GM12878 (cell line): ENCODE measurements at regions not wholly inside any gene's neighbourhood (a gene's known extent, or its start where the extent isn't known, plus 50 kb on each side); places are given as distances from the start of the nearest gene placed in this dataset.

Experiments
- ATAC-seq: fragments of 200-7000 bp; cut with Tn5 transposase; 3 replicates; pipeline ENCODE4 v1.9.1; 2020; ENCODE audit warnings: mild to moderate bottlenecking, moderate library complexity
- BruUV-seq: library from RNA; stranded (reverse); fragments of 400-500 nt; replicated peaks from 2 replicates; lab custom pipeline; 2021; lab: Mats Ljungman, UMichigan
- CTCF ChIA-PET: fragments of 300-600 bp; sonication (Branson Sonifier 250); formaldehyde crosslinking; extraction: SDS; loops from one replicate; lab custom pipeline; 2021; ENCODE audit warnings: inconsistent platforms; lab: Yijun Ruan, JAX
- POLR2A ChIA-PET: fragments of 350-600 bp; formaldehyde crosslinking; extraction: SDS; loops from one replicate; lab custom pipeline; 2021; ENCODE audit warnings: inconsistent platforms; lab: Charles Lee
- RAD21 ChIA-PET: fragments of 300-600 bp; sonication (Branson Sonifier 250); formaldehyde crosslinking; loops from one replicate; lab custom pipeline; 2023; ENCODE audit warnings: antibody characterized with exemption; ENCODE audit not compliant: unreplicated experiment; lab: Charles Lee
- SMC1A ChIA-PET: fragments of 300-600 bp; sonication (Branson Sonifier 250); formaldehyde crosslinking; loops from one replicate; lab custom pipeline; 2023; ENCODE audit not compliant: unreplicated experiment, uncharacterized antibody; lab: Charles Lee
- DNase-seq: peaks from one replicate; pipeline ENCODE4 v3.0.0-alpha.2; 2011; ENCODE audit warnings: low read depth, low spot score
- FAIRE-seq: peaks from 3 replicates; lab custom pipeline; 2011; peaks lifted over from hg19 to GRCh38; lab: Jason Lieb, UNC
- H2AFZ ChIP-seq: 2 replicates; pipeline ENCODE4 v1.6.0; 2011; ENCODE audit warnings: low read depth, low read length, control low read depth; ENCODE audit not compliant: control insufficient read depth
- H3K27ac ChIP-seq: 2 replicates; pipeline ENCODE4 v1.5.1; 2011; ENCODE audit warnings: control low read depth; ENCODE audit not compliant: control insufficient read depth, insufficient read depth
- H3K27me3 ChIP-seq, 2 experiments: replicated peaks in 1 of 2; 2 replicates each; pipeline versions ENCODE4 v1.6.0 to v1.6.1; 2011; ENCODE audit warnings: low read length in 1 of 2; ENCODE audit not compliant: control insufficient read depth in 2 of 2, insufficient read depth in 2 of 2
- H3K36me3 ChIP-seq, 2 experiments: 2 replicates each; pipeline ENCODE4 v1.5.1; 2011; ENCODE audit warnings: low read length in 1 of 2; ENCODE audit not compliant: control insufficient read depth in 2 of 2, insufficient read depth in 2 of 2
- H3K4me1 ChIP-seq: 2 replicates; pipeline ENCODE4 v1.6.1; 2011; ENCODE audit warnings: mild to moderate bottlenecking, low read length, moderate library complexity, mixed read lengths; ENCODE audit not compliant: control insufficient read depth, insufficient read depth
- H3K4me2 ChIP-seq: 2 replicates; pipeline ENCODE4 v1.6.0; 2011; ENCODE audit warnings: control low read depth; ENCODE audit not compliant: control insufficient read depth, insufficient read depth
- H3K4me3 ChIP-seq: fragments of 200-600 bp; sonication (generic); 2 replicates; pipeline ENCODE4 v1.5.1; 2016
- H3K79me2 ChIP-seq: 2 replicates; pipeline ENCODE4 v1.6.0; 2011; ENCODE audit warnings: low read length; ENCODE audit not compliant: control insufficient read depth, insufficient read depth
- H3K9ac ChIP-seq: 2 replicates; pipeline ENCODE4 v1.8.0; 2011; ENCODE audit warnings: low read length, control low read depth, mixed read lengths; ENCODE audit not compliant: control insufficient read depth, insufficient read depth
- H3K9me3 ChIP-seq: replicated peaks from 3 replicates; pipeline ENCODE4 v1.5.1; 2011; ENCODE audit warnings: mild to moderate bottlenecking, low read length; ENCODE audit not compliant: control insufficient read depth, insufficient read depth
- H4K20me1 ChIP-seq: 2 replicates; pipeline ENCODE4 v1.6.0; 2011; ENCODE audit not compliant: control insufficient read depth, insufficient read depth
- BMI1 ChIP-seq: fragments of 450-650 bp; IDR thresholded peaks from 2 replicates; pipeline ENCODE4 v1.6.1; 2016; ENCODE audit warnings: mild to moderate bottlenecking, moderate library complexity, borderline replicate concordance
- CBX5 ChIP-seq: sonication (generic); IDR thresholded peaks from 2 replicates; pipeline ENCODE4 v1.6.1; 2016; ENCODE audit warnings: low read depth, moderate library complexity, mild to moderate bottlenecking, inconsistent platforms
- E4F1 ChIP-seq: fragments of 450-650 bp; IDR thresholded peaks from 2 replicates; pipeline ENCODE4 v1.6.1; 2018; ENCODE audit warnings: borderline replicate concordance, mild to moderate bottlenecking; ENCODE audit not compliant: partially characterized antibody
- ELK1 ChIP-seq: IDR thresholded peaks from 2 replicates; pipeline ENCODE4 v1.6.1; 2012; ENCODE audit warnings: low read depth, low read length, improper control_type of control experiment
- IKZF2 ChIP-seq, 2 experiments: fragments of 450-650 bp; IDR thresholded peaks; 2 replicates each; pipeline ENCODE4 v1.6.1; 2017; ENCODE audit warnings: mild to moderate bottlenecking in 2 of 2, moderate library complexity in 2 of 2
- NBN ChIP-seq: fragments of 450-650 bp; IDR thresholded peaks from 2 replicates; pipeline ENCODE4 v1.6.1; 2016
- POLR2A ChIP-seq: IDR thresholded peaks from 2 replicates; pipeline ENCODE4 v1.6.1; 2011; ENCODE audit warnings: low read depth, mild to moderate bottlenecking, low read length
- RFX5 ChIP-seq: IDR thresholded peaks from 2 replicates; pipeline ENCODE4 v1.6.1; 2011; ENCODE audit warnings: low read depth, low read length, improper control_type of control experiment
- SKIL ChIP-seq: fragments of 450-650 bp; IDR thresholded peaks from 2 replicates; pipeline ENCODE4 v1.6.1; 2017; ENCODE audit warnings: mild to moderate bottlenecking, low read depth, inconsistent platforms; ENCODE audit not compliant: poor library complexity, severe bottlenecking
- SP1 ChIP-seq: IDR thresholded peaks from one replicate; pipeline ENCODE4 v1.6.1; 2011; ENCODE audit warnings: low read depth, low read length
- SPI1 ChIP-seq: IDR thresholded peaks from 2 replicates; pipeline ENCODE4 v1.6.1; 2011; ENCODE audit warnings: low read depth, mild to moderate bottlenecking, low read length, moderate library complexity, borderline replicate concordance; ENCODE audit not compliant: insufficient read depth
- ZBTB40 ChIP-seq: fragments of 450-650 bp; IDR thresholded peaks from 2 replicates; pipeline ENCODE4 v1.6.1; 2016; ENCODE audit warnings: mild to moderate bottlenecking, moderate library complexity, borderline replicate concordance
- ZZZ3 ChIP-seq: IDR thresholded peaks from 2 replicates; pipeline ENCODE4 v1.6.1; 2011; ENCODE audit warnings: low read depth; ENCODE audit not compliant: control insufficient read depth, insufficient read length
- WGBS: methylation state at CpG from one replicate; pipeline ENCODE4 v1.1.6; 2016; ENCODE audit warnings: low lambda C conversion rate; ENCODE audit not compliant: insufficient replicate concordance, insufficient coverage; ENCODE audit errors: missing lambda C conversion rate; 5-methylcytosine and 5-hydroxymethylcytosine counted together
- in situ Hi-C: fragments of 300-500 bp; cut with MboI; formaldehyde crosslinking; loops from 9 replicates; pipeline ENCODE4 v1.14.3; 2018; ENCODE audit warnings: mixed read lengths
- intact Hi-C: fragments of 100-400 bp; cut with micrococcal nuclease; formaldehyde crosslinking; loops from one replicate; pipeline ENCODE4 v1.14.2; 2022; ENCODE audit not compliant: unreplicated experiment

- TF ChIP-seq E4F1: no peak
- no peak for TF ChIP-seq IKZF2 (IDR thresholded peaks at IDR 0.05)
- no peak for TF ChIP-seq NBN
- TF ChIP-seq SP1: no peak
- no peak for TF ChIP-seq RFX5
- no peak for TF ChIP-seq POLR2A
Measured at GRCh38 chr2:236855866-236856847, 229.5 kb upstream of the COPS8 start (continued).

- ChIA-PET CTCF (no interaction called here), RAD21 (no interaction called here), SMC1A (no interaction called here), POLR2A (no interaction called here)
- Histone ChIP-seq H3K9ac (no peak overlapping the region), H3K27me3 (no peaks in the 10 kb centered on the region), H3K79me2 (no peaks in the 10 kb centered on the region), H3K27ac (no peak overlapping the region), H4K20me1 (no peaks in the 10 kb centered on the region), H3K36me3 (no peaks in the 10 kb centered on the region), H3K9me3 (no peaks in the 10 kb centered on the region; the same call in 2 of the 3 replicates), H3K4me2 (no peak overlapping the region), H3K4me3 (no peak overlapping the region), H3K4me1 (no peaks in the 10 kb centered on the region), H2AFZ (no peak overlapping the region)
- FAIRE-seq (no peak), ATAC-seq (no peak), DNase-seq (no peak)
- intact Hi-C loops: no loop called here
- in situ Hi-C loops: no loop called here
- no TSS peak for BruUV-seq
- WGBS: 22% methylated on average over 2 of the region's 3 CpGs
- TF ChIP-seq BMI1 (no peak), SPI1 (no peak), CBX5 (no peak), ZZZ3 (no peak), ELK1 (no peak), ZBTB40 (no peak), SKIL (no peak)
Measured at GRCh38 chr2:236856848-236857235, 228.8 kb upstream of the COPS8 start.
